OCI-LY1 (cell line): ENCODE measurements at regions not wholly inside any gene's neighbourhood (a gene's known extent, or its start where the extent isn't known, plus 50 kb on each side); places are given as distances from the start of the nearest gene placed in this dataset.

ENCODE experiments used
- EZH2 ChIP-seq: fragments of 200-600 bp; sonication (generic), shearing (Covaris generic); IDR thresholded peaks from 2 replicates; pipeline ENCODE4 v1.8.0; 2017; ENCODE audit warnings: borderline replicate concordance, mixed run types, mild to moderate bottlenecking, antibody characterized with exemption, low read length, moderate library complexity, mixed read lengths
- TF ChIP-seq, protein P1 (sequence below): fragments of 200-600 bp; sonication (generic), shearing (Covaris generic); IDR thresholded peaks from 2 replicates; pipeline ENCODE4 v1.5.1; 2017; ENCODE audit warnings: mild to moderate bottlenecking, antibody characterized with exemption, low read length, moderate library complexity, mixed read lengths

DNA sequence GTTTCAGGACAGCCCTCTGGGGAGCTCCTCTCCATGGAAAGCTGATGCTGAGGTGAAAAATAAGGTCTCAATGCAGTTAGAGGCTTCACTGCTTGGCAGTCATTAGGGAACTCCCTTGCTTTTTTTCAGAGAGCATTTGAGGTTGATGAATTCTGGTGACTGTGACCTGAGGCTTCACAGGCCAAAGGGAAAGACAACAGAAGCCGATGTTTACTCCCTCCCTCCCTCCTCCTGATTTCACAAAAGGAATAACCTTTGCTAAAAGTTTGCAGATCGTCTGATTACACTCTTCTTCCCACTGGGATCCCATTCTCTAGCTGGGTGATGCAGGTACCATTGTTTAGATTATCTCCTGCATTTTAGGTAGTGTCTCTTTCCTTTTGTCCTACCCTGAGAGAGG lies 329.4 kb downstream of the KIF4B start:
- TF ChIP-seq EZH2, result no peak
- TF ChIP-seq, protein P1, sequence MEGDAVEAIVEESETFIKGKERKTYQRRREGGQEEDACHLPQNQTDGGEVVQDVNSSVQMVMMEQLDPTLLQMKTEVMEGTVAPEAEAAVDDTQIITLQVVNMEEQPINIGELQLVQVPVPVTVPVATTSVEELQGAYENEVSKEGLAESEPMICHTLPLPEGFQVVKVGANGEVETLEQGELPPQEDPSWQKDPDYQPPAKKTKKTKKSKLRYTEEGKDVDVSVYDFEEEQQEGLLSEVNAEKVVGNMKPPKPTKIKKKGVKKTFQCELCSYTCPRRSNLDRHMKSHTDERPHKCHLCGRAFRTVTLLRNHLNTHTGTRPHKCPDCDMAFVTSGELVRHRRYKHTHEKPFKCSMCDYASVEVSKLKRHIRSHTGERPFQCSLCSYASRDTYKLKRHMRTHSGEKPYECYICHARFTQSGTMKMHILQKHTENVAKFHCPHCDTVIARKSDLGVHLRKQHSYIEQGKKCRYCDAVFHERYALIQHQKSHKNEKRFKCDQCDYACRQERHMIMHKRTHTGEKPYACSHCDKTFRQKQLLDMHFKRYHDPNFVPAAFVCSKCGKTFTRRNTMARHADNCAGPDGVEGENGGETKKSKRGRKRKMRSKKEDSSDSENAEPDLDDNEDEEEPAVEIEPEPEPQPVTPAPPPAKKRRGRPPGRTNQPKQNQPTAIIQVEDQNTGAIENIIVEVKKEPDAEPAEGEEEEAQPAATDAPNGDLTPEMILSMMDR, result no peak
